ENCODE measurements at regions not wholly inside any gene's neighbourhood (a gene's known extent, or its start where the extent isn't known, plus 50 kb on each side); places are given as distances from the start of the nearest gene placed in this dataset.
A peak's percentile ranks its signal among the peaks of the same experiment; 100 is the strongest.

DNA sequence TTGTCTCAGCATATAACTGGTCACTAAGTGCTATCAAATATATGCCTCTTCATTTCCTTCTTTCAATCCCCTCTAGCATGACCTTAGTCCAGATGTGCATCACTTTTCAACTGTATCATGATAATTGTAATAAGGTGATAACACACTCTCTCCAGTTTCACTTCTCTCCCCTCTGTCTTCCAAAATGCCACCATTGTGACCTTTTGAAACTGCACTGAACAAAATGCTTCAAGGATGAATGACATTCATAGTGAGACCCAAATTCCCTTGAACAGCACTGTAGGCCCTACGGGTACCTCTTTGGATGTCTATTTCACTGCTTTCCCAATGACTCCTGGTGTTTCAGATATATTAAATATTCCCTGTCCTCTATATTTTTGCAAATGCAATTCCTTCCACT is 224.8 kb downstream of the DNAJB9 start:
- Histone ChIP-seq H3K27ac (ENCODE audit: low read depth in 1 of 2, low read length in 1 of 2) (no peak overlapping the region), H3K4me1 (ENCODE audit: control insufficient read depth in 2 of 2, insufficient read depth in 2 of 2, low read length in 2 of 2) (no peaks in the 10 kb centered on the region), H3K27me3 (ENCODE audit: control insufficient read depth in 2 of 2, insufficient read depth in 1 of 2, low read length in 1 of 2) (no peaks in the 10 kb centered on the region), H3K4me3 (ENCODE audit: low read length in 2 of 2) (no peak overlapping the region), H3K9me3 (ENCODE audit: control insufficient read depth in 2 of 2, insufficient read depth in 1 of 2, low read length in 1 of 2) (no peaks in the 10 kb centered on the region), H3K36me3 (ENCODE audit: control insufficient read depth in 2 of 2, insufficient read depth in 2 of 2, low read length in 1 of 2) (no peaks in the 10 kb centered on the region)
- 97% methylated on average over 1 of the region's 1 CpG for WGBS
- DNase-seq (ENCODE audit: low read depth in 6 of 9, low spot score in 9 of 9) = no peak

DNA sequence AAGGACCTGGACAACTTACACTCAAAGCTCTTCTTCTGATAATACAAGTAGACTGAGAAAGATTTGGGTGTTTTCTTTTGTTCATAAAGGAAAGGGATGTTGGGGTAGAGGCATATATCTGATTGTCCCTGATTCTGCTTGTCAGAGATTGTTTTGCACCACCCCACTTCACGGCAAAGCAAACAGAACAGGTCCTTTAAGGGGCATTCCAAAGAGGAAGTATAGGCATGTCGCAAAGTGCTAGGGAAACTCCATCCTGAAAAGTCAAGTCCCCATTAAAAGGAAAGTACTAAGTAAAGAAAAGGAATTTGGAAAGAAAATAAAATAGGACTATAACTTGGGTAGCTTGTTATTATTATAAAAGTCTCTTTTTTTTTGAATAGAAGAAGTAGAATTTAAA is 233.0 kb downstream of the DNAJB9 start:
- Histone ChIP-seq H3K36me3 (ENCODE audit: control insufficient read depth in 2 of 2, insufficient read depth in 2 of 2, low read length in 1 of 2) (no peaks in the 10 kb centered on the region), H3K27ac (ENCODE audit: low read depth in 1 of 2, low read length in 1 of 2) (no peak overlapping the region), H3K4me1 (ENCODE audit: control insufficient read depth in 2 of 2, insufficient read depth in 2 of 2, low read length in 2 of 2) (no peaks in the 10 kb centered on the region), H3K4me3 (ENCODE audit: low read length in 2 of 2) (no peak overlapping the region), H3K9me3 (ENCODE audit: control insufficient read depth in 2 of 2, insufficient read depth in 1 of 2, low read length in 1 of 2) (no peaks in the 10 kb centered on the region), H3K27me3 (ENCODE audit: control insufficient read depth in 2 of 2, insufficient read depth in 1 of 2, low read length in 1 of 2) (no peaks in the 10 kb centered on the region)
- 32% methylated on average over 2 of the region's 2 CpGs for WGBS
- peak in 1 of 9 donors; percentile 2 for DNase-seq (ENCODE audit: low read depth in 6 of 9, low spot score in 9 of 9)

DNA sequence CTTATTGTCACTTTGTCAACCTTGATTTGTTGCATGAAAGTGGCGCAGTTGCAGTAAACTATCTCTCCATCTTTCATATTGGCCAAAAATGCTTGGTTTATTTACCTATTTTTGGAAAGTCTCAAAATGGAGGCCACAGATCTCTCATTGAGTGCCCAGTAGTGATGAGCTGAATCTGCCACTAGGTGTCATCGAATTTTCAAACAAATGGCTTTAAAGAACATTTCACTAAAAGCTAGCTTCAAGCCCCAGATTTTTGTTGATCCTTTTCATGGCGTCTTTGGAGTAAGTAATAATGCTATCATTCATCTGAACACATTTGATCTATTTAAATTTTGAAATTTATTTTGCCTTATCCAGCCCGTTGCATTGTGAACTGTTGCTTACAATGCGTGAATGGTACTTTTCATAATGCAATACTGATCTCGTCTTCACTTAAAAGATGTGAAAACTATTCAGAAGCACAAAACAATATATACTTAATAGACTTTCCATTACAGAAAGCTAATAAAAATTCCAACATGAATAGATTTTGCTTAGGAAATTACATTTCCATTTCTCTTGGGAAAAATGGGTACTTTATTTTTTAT is 236.2 kb downstream of the DNAJB9 start:
- no peaks in the 10 kb centered on the region for H3K27me3 ChIP-seq (ENCODE audit: control insufficient read depth in 2 of 2, insufficient read depth in 1 of 2, low read length in 1 of 2)
- no peaks in the 10 kb centered on the region for H3K4me1 ChIP-seq (ENCODE audit: control insufficient read depth in 2 of 2, insufficient read depth in 2 of 2, low read length in 2 of 2)
- H3K27ac ChIP-seq (ENCODE audit: low read depth in 1 of 2, low read length in 1 of 2) = no peak overlapping the region
- DNase-seq (ENCODE audit: low read depth in 6 of 9, low spot score in 9 of 9) = peak in 1 of 9 donors; percentile 1
- 69% methylated on average over 6 of the region's 6 CpGs for WGBS
- no peak overlapping the region for H3K4me3 ChIP-seq (ENCODE audit: low read length in 2 of 2)
- no peaks in the 10 kb centered on the region for H3K9me3 ChIP-seq (ENCODE audit: control insufficient read depth in 2 of 2, insufficient read depth in 1 of 2, low read length in 1 of 2)
- H3K36me3 ChIP-seq (ENCODE audit: control insufficient read depth in 2 of 2, insufficient read depth in 2 of 2, low read length in 1 of 2) = no peaks in the 10 kb centered on the region

DNA sequence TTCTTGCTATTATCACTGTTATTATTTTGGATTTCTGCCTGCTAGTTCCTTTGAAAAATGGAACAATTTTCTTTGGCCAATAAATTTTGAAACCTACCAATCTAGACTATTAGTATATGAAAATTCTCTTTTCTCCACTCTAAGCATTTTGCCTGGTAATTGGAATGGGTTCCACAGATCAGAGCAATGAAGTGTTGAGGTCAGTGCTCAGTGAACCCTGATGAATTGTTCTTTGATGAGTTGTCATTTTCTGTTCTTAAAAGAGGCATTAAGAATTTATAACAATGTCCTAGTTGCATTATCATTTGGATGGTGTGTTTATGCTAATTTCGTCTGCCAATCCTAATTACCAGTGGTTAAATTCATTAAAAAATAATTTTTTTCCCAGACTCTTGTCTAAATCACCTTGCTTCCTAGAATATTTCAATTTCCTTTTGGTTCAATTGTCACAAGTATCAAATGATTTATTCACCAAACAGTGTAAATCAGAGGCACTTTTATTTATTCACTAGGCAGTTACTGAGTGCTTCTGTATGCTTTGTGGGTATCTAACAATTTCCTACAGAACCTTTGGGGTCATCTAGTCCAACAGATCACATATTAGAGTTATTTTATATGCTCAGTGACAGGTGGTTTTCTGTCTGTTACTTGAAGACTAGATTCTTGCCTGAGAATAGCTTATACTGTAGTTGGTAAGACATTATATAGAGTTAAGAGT is 239.0 kb downstream of the DNAJB9 start:
- H3K36me3 ChIP-seq (ENCODE audit: control insufficient read depth in 2 of 2, insufficient read depth in 2 of 2, low read length in 1 of 2) = no peaks in the 10 kb centered on the region
- no peaks in the 10 kb centered on the region for H3K9me3 ChIP-seq (ENCODE audit: control insufficient read depth in 2 of 2, insufficient read depth in 1 of 2, low read length in 1 of 2)
- H3K4me1 ChIP-seq (ENCODE audit: control insufficient read depth in 2 of 2, insufficient read depth in 2 of 2, low read length in 2 of 2) = no peaks in the 10 kb centered on the region
- H3K27me3 ChIP-seq (ENCODE audit: control insufficient read depth in 2 of 2, insufficient read depth in 1 of 2, low read length in 1 of 2) = no peaks in the 10 kb centered on the region
- WGBS = 75% methylated on average over 1 of the region's 1 CpG
- no peak overlapping the region for H3K27ac ChIP-seq (ENCODE audit: low read depth in 1 of 2, low read length in 1 of 2)
- no peak overlapping the region for H3K4me3 ChIP-seq (ENCODE audit: low read length in 2 of 2)
- DNase-seq (ENCODE audit: low read depth in 6 of 9, low spot score in 9 of 9) = no peak

DNA sequence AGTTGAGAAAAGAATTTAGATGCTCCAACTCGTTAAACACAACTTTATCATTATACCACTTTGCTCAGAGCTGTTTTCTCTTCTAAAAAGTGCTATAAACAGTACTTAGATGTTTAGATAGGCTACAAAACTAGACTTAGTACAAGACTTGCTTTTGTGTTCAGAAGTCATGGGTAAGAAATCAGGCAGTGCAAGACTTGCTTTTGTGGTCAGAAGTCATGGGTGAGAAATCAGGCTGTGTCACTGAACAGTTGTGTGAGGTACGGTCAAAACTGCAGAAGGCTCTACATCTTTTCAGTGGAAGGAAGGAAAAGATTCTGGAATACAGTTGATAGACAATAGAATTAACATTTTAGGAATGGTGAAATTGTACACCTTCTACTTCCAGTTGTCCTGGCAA is 239.7 kb downstream of the DNAJB9 start:
- Histone ChIP-seq H3K36me3 (ENCODE audit: control insufficient read depth in 2 of 2, insufficient read depth in 2 of 2, low read length in 1 of 2) (no peaks in the 10 kb centered on the region), H3K9me3 (ENCODE audit: control insufficient read depth in 2 of 2, insufficient read depth in 1 of 2, low read length in 1 of 2) (no peaks in the 10 kb centered on the region)
- 87% methylated on average over 2 of the region's 2 CpGs for WGBS

DNA sequence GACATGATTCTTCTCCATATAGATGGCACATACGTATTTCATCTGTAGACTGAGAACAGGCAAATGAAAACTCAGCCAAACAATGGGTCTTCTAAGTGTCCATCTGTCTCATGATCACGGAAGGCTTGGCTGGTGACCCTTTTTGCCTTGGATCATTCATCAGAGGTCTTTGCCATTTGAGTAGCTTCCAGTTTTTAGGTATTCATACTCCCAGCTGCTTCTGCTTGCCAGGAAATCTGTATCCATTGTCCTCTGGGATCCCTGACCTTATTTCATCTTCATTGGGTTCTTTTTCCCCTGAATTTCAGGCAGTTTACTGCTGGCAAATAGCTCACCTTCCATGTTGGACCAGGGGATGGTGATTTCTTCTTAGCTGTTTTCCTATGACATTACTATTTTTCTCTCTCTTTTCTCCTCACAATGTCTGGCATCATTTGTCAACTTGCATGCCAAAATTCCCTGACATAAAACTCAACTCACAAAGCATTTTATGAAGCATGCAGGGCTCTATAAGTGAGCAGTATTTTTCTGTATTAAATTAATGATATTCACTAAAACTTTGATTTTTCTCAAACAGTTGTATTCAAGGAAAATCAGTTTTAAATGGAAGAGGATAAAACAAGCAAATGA is 241.2 kb downstream of the DNAJB9 start:
- no peak overlapping the region for H3K4me3 ChIP-seq (ENCODE audit: low read length in 2 of 2)
- no peak overlapping the region for H3K27ac ChIP-seq (ENCODE audit: low read depth in 1 of 2, low read length in 1 of 2)
- 98% methylated on average over 2 of the region's 2 CpGs for WGBS
- no peaks in the 10 kb centered on the region for H3K36me3 ChIP-seq (ENCODE audit: control insufficient read depth in 2 of 2, insufficient read depth in 2 of 2, low read length in 1 of 2)
- no peaks in the 10 kb centered on the region for H3K4me1 ChIP-seq (ENCODE audit: control insufficient read depth in 2 of 2, insufficient read depth in 2 of 2, low read length in 2 of 2)
- H3K27me3 ChIP-seq (ENCODE audit: control insufficient read depth in 2 of 2, insufficient read depth in 1 of 2, low read length in 1 of 2) = no peaks in the 10 kb centered on the region
- DNase-seq (ENCODE audit: low read depth in 6 of 9, low spot score in 9 of 9) = no peak
- no peaks in the 10 kb centered on the region for H3K9me3 ChIP-seq (ENCODE audit: control insufficient read depth in 2 of 2, insufficient read depth in 1 of 2, low read length in 1 of 2)

More for the DNA sequence above, 239.7 kb downstream of the DNAJB9 start:
- Histone ChIP-seq H3K27ac (ENCODE audit: low read depth in 1 of 2, low read length in 1 of 2) (no peak overlapping the region), H3K27me3 (ENCODE audit: control insufficient read depth in 2 of 2, insufficient read depth in 1 of 2, low read length in 1 of 2) (no peaks in the 10 kb centered on the region), H3K4me3 (ENCODE audit: low read length in 2 of 2) (no peak overlapping the region), H3K4me1 (ENCODE audit: control insufficient read depth in 2 of 2, insufficient read depth in 2 of 2, low read length in 2 of 2) (no peaks in the 10 kb centered on the region)
- DNase-seq (ENCODE audit: low read depth in 6 of 9, low spot score in 9 of 9) = no peak

DNA sequence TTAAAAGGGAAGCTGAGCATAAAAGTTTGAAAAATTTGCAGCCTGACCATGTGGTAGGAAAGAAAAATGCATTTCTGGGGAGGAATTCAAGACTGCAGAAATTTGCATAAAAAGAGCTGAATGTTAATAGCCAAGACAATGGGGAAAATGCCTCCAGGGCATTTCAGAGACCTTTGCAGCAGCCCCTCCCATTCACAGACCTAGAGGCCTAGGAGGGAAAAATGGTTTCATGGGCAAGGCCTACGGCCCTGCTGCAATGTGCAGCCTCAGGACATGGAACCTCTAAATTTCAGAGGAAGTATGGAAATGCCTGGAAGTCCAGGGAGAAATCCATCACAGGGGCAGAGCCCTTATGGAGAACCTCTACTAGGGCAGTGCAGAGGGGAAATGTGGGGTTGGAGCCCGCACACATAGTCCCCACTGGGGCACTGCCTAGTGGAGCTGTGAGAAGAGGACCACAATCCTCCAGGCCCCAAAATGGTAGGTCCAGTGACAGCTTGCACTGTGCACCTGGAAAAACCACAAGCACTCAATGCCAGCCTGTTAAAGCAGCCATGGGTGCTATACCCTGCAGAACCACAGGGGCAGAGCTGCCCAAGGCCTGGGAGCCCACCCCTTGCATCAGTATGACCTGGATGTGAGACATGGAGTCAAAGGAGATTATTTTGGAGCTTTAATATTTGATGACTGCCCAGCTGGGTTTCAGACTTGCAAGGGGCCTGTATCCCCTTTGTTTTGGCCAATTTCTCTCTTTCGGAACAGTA is 243.8 kb downstream of the DNAJB9 start:
- 91% methylated on average over 3 of the region's 3 CpGs for WGBS
- Histone ChIP-seq H3K4me1 (ENCODE audit: control insufficient read depth in 2 of 2, insufficient read depth in 2 of 2, low read length in 2 of 2) (no peaks in the 10 kb centered on the region), H3K4me3 (ENCODE audit: low read length in 2 of 2) (no peak overlapping the region), H3K36me3 (ENCODE audit: control insufficient read depth in 2 of 2, insufficient read depth in 2 of 2, low read length in 1 of 2) (no peaks in the 10 kb centered on the region), H3K27ac (ENCODE audit: low read depth in 1 of 2, low read length in 1 of 2) (no peak overlapping the region), H3K27me3 (ENCODE audit: control insufficient read depth in 2 of 2, insufficient read depth in 1 of 2, low read length in 1 of 2) (no peaks in the 10 kb centered on the region), H3K9me3 (ENCODE audit: control insufficient read depth in 2 of 2, insufficient read depth in 1 of 2, low read length in 1 of 2) (no peaks in the 10 kb centered on the region)
- no peak for DNase-seq (ENCODE audit: low read depth in 6 of 9, low spot score in 9 of 9)

DNA sequence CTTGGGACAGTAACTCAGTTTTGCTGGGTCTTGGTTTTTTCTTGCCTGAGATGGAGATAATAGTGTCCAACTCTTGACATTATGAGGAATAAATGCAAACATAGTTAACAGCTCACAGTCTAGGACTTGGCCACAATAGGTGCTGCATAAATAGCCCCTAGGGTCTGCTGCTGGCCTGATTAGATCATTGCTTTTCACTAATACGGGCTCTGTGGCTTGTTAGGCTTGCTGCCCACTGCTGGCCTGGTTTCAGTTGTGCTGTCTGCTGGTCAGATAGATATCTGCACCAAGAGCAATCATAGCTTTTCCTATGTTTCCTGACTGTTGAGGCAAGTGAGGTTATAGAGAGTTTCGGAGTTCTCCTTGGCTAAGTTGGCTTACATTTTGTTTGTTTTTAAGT is 246.1 kb downstream of the DNAJB9 start:
- 80% methylated on average over 2 of the region's 2 CpGs for WGBS
- H3K27me3 ChIP-seq (ENCODE audit: control insufficient read depth in 2 of 2, insufficient read depth in 1 of 2, low read length in 1 of 2) = no peaks in the 10 kb centered on the region

DNA sequence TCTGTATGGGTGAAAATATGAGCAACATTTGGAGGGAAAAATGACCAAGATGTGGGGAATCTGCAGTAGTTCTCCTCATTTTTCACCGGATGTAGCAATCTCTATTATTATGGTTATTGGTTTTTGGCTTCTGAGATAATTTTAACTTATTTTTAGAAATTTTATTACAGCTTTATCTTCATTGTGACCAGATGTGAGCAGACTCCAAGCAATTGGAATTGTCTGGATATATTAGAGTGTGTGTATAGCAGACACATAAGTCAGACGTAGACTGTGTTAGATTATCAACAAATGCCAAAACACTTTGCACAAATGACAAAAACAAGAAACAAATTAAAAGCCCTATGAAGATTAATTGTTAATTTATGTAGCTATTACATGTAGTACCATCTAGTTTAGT is 249.1 kb downstream of the DNAJB9 start:
- Histone ChIP-seq H3K4me1 (ENCODE audit: control insufficient read depth in 2 of 2, insufficient read depth in 2 of 2, low read length in 2 of 2) (no peaks in the 10 kb centered on the region), H3K27me3 (ENCODE audit: control insufficient read depth in 2 of 2, insufficient read depth in 1 of 2, low read length in 1 of 2) (no peaks in the 10 kb centered on the region), H3K36me3 (ENCODE audit: control insufficient read depth in 2 of 2, insufficient read depth in 2 of 2, low read length in 1 of 2) (no peaks in the 10 kb centered on the region), H3K9me3 (ENCODE audit: control insufficient read depth in 2 of 2, insufficient read depth in 1 of 2, low read length in 1 of 2) (no peaks in the 10 kb centered on the region), H3K27ac (ENCODE audit: low read depth in 1 of 2, low read length in 1 of 2) (no peak overlapping the region), H3K4me3 (ENCODE audit: low read length in 2 of 2) (no peak overlapping the region)
- DNase-seq (ENCODE audit: low read depth in 6 of 9, low spot score in 9 of 9) = no peak
- WGBS = 93% methylated on average over 2 of the region's 2 CpGs

More for the DNA sequence above, 246.1 kb downstream of the DNAJB9 start:
- Histone ChIP-seq H3K4me3 (ENCODE audit: low read length in 2 of 2) (no peak overlapping the region), H3K9me3 (ENCODE audit: control insufficient read depth in 2 of 2, insufficient read depth in 1 of 2, low read length in 1 of 2) (no peaks in the 10 kb centered on the region), H3K27ac (ENCODE audit: low read depth in 1 of 2, low read length in 1 of 2) (no peak overlapping the region), H3K36me3 (ENCODE audit: control insufficient read depth in 2 of 2, insufficient read depth in 2 of 2, low read length in 1 of 2) (no peaks in the 10 kb centered on the region), H3K4me1 (ENCODE audit: control insufficient read depth in 2 of 2, insufficient read depth in 2 of 2, low read length in 2 of 2) (no peaks in the 10 kb centered on the region)
- DNase-seq (ENCODE audit: low read depth in 6 of 9, low spot score in 9 of 9) = no peak
